T47D (cell line): ENCODE measurements at regions not wholly inside any gene's neighbourhood (a gene's known extent, or its start where the extent isn't known, plus 50 kb on each side); places are given as distances from the start of the nearest gene placed in this dataset.
"Not testable (repeated sequence)": the region's sequence is repeated elsewhere in the genome, so short reads cannot be mapped to it uniquely, and the experiment has no call there.

Experiments
- DNase-seq, 2 experiments: peaks; one replicate each; pipeline versions ENCODE4 v3.0.0 to v3.0.0-alpha.2; 2011 to 2012; ENCODE audit warnings: low read depth in 1 of 2, low spot score in 1 of 2
- JUND ChIP-seq: IDR thresholded peaks from 2 replicates; pipeline ENCODE4 v1.6.1; 2012; ENCODE audit warnings: low read depth
- in situ Hi-C: cut with HindIII; loops from 2 replicates; pipeline ENCODE4 v1.10.0; 2016; ENCODE audit warnings: low sequenced_read_pairs, low pct_unique_long_range_greater_than_20kb

DNA sequence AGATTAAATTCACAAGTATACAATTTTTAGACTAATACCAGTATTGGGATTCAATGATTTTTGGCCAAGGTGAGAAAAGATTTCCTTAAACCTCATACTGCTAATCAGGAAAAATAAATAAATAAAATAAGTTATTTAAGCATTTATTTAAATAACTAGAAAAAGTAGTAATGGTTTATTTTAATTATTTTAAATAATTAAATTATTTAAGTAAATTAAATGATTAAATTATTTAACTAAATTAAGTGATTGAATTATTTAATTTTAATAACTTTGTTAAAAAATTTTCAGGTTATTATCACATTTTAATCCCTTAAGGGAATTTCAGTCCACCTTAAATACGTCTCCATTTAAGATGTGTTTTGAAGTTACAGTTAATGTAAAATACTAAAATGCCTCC is 1831.5 kb upstream of the MIR17HG start:
- no peak for DNase-seq
- no peak for TF ChIP-seq JUND
- in situ Hi-C loops = no loop called here

DNA sequence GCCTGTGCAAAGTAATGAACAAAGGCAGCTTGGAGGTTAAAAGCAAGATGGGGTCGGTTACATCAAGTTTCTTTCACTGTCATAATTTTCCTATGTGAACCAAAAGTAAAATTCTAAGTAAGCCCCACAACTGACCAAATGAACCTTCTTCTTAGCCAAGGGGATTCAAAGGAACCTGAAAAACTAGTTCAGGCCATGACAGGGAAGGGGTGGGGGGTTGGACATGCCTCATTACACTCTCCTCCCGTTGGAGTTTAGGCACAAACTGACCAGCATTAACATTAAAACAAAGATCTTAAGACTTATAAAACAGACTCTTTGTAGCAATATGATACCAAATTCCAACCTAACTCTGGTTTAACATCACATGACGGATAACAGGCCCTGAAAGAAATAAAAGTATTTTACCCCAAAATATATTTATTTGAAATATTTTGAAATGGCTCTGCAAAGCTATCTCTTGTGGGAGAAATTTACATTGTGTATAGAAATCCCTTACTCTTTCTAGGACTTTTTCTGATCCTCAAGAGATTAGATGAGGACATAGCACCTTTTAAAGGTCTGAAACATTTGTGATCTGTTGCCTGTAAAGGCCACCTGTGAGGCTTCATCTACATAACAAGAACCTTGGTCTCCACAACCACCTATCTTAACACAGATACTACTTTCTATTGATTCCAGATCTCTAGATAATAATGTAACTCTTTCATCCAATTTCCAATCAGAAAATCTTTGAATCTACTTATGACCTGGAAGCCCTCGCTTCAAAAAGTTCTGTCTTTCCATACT is 1829.0 kb upstream of the MIR17HG start:
- no peak for TF ChIP-seq JUND
- in situ Hi-C loops = no loop called here
- DNase-seq = no peak

DNA sequence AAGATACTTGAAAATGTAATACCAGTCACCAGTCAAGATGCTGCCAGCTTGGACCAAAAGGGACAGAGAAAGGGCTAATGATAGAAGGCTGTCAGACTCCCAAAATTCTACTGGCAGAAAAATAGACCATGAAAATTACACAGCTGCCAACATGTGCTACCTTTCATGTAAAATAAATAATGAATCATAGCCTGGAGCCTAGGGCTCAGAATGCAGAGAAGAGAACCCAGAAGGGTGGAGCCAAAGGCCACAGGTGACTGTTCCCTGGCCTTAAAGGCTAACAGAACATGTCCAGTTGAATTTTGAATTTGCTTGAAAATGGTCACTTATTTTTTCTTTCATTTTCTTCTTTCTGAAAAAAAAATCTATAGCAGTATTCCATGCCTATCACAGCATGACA is 1827.0 kb upstream of the MIR17HG start:
- no peak for TF ChIP-seq JUND
- in situ Hi-C loops = no loop called here

DNA sequence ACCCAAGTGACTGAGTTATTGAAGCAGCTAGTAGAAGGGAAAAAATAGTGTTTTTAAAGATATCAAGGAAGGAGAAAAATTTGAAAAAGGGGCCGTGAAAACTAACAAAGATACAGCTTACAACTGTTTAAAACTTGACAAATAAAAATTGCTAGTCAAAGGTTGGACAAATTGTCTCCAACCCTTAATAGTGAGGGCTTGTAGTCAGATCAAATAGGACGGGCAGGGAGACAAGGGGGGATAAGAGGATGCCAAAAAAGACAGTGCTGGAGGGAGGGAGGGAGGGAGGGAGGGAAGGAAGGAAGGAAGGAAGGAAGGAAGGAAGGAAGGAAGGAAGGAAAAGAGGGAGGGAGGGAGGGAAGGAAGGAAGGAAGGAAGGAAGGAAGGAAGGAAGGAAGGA is 1825.8 kb upstream of the MIR17HG start:
- in situ Hi-C loops, DNase-seq: not testable (repeated sequence)

More for the DNA sequence above, 1827.0 kb upstream of the MIR17HG start:
- no peak for DNase-seq

DNA sequence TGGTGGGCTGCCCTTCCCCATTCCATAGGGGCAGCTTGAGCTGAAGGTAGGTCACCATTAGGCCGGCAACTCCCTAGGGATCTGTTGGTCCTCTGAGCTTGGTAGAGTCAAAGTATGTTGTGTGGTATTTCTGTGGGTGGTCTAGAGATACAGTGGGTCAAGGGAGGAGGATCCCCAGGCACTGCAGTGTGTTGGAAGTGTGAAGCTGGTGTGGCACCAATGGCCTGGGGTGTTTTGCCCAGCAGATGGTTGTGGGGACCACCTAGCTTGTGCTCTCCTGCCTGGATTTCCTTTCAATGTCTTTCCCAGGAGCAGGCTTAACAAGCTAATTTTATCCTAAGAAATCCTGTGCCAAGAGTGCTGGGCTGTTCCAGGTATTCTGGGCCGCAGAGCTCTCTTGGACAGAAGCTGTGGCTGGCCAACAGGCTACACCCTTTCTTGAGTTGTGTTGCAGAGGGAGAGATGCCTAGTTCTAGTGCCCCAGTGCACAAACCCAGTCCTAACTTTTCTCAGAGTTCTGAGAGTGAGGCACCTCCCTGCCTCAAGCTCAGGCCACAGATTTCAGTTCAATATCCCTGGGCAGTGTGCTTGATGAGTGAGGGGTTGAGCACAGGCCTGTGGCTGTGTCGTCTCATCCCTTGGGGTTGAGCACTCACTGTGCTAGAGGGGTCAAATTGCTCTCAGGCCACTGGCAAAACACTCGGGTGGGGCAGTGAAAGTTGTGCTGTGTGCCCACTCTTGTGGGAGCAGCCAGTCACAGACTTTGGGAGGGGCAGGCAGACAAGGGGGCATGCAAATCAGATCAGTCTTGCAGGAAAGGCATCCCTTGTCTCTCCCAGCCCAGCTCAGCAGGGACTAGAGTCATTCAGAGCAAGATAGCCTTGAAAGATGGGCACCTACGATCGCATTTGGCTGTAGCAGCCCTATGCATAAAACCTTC is 1806.1 kb upstream of the MIR17HG start:
- in situ Hi-C loops = no loop called here
- DNase-seq = no peak
- no peak for TF ChIP-seq JUND

DNA sequence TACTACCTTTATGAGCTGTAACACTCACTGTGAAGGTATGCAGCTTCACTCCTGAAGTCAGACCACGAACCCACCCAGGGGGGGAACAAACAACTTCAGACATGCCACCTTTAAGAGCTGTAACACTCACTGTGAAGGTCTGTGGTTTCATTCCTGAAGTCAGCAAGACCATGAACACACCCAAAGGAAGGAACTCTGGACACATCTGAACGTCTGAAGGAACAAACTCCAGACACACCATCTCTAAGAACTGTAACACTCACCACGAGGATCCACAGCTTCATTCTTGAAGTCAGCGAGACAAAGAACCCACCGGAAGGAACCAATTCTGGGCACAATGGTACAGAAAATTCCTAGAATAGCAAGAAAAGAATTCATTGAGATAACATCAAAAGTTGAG is 1796.5 kb upstream of the MIR17HG start:
- DNase-seq = no peak
- no peak for TF ChIP-seq JUND
- in situ Hi-C loops = no loop called here

DNA sequence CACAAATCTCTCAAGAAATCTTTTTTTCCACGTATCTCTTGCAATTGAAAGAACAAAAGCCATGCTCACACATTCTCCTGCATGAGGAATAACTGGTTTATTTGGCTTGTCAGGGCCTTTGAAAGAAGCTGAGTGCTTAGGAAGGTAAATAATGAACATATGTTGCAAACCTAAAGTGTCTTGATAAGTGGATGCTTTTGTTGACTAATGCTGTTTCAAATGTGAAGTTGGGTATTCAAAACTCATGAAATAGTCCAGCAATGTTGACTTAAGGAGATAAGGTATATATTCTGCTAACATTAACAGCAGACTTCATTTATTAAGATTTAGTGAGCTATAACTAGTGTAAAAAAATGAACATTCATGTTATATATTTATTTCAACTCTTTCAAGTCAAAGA is 1792.7 kb upstream of the MIR17HG start:
- peak in 1 of 2 experiments; percentile 22 for DNase-seq
- no peak for TF ChIP-seq JUND
- in situ Hi-C loops = no loop called here

DNA sequence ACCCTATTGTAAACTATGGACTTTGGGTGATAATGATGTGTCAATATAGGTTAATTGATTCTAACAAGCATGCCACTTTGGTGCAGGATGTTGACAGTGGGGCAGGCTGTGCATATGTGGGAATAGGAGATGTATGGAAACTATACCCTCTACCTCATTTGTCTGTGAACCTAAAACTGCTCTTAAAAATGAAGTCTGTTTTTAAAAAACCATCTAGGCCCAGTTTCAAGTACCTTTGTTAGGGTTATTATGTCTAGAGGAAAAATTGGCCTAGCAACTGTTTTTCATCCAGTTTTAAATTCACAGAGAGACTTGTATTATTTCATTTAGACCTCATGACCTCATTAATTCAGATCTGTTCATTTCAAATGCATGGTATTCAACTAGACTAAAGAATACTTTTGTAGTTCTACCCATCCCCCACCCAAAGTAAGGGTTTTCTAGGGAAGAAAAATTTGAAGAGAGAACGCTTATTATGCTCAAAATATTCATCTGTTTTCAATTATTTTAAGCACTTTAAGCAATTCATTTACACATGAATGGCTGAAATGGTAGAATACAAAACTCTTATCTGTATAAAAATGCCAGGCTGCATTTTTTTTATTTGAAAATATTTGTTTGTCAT is 1781.9 kb upstream of the MIR17HG start:
- no peak for TF ChIP-seq JUND
- DNase-seq = no peak
- in situ Hi-C loops = no loop called here

DNA sequence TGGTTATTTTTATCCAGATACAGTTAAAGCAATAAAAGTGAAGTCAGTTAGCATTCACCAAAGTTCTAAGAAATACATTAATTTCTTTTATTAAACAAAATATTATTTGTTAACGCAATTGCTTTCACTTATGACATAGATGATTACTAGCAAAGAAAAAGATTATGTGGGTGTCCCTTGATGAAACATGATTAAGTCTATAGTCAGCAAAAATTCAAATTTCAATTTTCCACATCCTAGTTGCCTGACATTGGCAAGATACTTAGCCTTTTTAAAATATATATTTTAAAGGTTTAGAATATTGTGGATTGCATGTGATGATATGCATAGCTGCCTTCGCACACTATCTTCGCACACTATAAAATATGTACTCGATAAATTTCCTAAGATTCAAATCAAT is 1780.5 kb upstream of the MIR17HG start:
- in situ Hi-C loops = no loop called here
- DNase-seq = no peak
- TF ChIP-seq JUND = no peak

DNA sequence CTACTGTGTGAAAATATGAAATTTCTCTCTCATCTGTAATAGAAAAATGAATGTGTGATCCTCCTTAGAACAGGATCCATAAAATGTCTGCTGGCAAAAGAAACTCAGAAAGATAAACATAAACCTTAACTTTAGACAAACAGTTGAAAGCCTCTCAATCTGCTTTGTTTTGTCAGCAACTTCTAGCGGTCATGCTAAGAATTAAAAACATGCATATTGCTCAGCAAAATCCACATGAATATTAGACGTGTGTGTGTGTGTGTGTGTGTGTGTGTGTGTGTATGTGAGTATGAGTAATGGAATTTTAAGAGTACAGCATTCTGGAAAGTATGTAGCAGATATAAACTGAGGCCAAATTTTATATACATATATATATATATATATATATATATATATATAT is 1779.2 kb upstream of the MIR17HG start:
- in situ Hi-C loops = no loop called here
- TF ChIP-seq JUND = no peak

DNA sequence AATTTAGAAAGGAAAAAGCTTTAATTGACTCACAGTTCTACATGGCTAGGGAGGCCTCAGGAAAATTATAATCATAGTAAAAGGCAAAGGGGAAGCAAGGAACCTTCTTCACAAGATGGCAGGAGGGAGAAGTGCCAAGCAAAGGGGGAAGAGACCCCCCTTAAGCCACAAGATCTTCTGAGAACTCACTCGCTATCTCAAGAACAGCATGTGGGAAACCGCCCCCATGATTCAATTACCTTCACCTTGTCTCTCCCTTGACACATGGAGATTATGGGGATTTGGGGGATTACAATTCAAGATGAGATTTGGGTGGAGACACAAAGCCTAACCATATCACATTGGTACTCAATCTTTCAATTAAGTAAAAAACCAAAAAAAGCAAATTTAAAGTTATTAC is 1778.7 kb upstream of the MIR17HG start:
- no peak for DNase-seq
- no peak for TF ChIP-seq JUND
- in situ Hi-C loops = no loop called here

More for the DNA sequence above, 1779.2 kb upstream of the MIR17HG start:
- no peak for DNase-seq

DNA sequence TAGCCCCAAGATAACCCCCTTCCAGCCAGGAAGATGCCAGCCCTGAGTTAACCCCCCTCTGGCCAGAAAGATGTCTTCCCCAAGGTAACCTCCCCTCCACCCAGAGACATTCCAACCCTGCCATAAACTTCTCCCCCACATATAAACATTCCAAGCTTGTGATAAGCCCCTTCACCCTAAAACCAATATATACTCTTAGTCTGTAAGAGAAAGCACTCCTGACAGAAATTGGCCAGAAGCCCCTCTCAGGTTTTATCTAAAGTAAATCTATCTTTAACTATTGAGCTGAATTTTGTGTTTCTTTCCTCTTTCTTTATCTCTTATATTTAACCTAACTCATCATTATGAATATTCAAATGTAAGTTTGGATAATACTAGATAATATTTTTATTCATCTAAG is 1775.8 kb upstream of the MIR17HG start:
- in situ Hi-C loops = no loop called here
- TF ChIP-seq JUND = no peak
- DNase-seq = no peak

DNA sequence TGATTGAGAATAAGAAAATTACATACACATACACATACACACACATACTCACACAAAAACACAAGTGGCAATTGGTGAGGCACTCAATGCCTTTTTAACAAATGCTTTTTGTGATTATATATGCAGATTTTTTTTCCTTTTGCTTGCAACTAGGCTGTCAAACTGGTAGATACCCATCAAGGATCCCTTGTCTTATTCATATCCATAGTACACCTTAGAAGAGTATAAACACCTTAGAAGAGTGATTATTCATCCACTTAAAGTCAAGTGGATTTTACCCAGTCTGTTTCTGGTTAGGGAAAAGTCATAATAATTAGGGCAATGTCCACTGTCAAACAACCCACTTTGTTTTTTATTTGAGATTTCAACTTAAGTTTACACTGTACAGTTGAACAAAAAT is 1773.4 kb upstream of the MIR17HG start:
- in situ Hi-C loops = no loop called here
- no peak for DNase-seq
- no peak for TF ChIP-seq JUND
